Neural cell (in vitro differentiated cells): ENCODE measurements at regions not wholly inside any gene's neighbourhood (a gene's known extent, or its start where the extent isn't known, plus 50 kb on each side); places are given as distances from the start of the nearest gene placed in this dataset.

ENCODE experiments used
- H2AFZ ChIP-seq: fragments of 200-600, 300-800 bp; sonication (generic), shearing (Covaris generic); 2 replicates; pipeline ENCODE4 v1.6.0; 2014; ENCODE audit warnings: low read depth, mild to moderate bottlenecking, antibody characterized with exemption, low read length, moderate library complexity
- H3F3A ChIP-seq: fragments of 200-600 bp; shearing (Covaris generic); 2 replicates; pipeline ENCODE4 v1.6.1; 2016; ENCODE audit warnings: mild to moderate bottlenecking, moderate library complexity, mixed read lengths, antibody characterized with exemption, low read length; ENCODE audit not compliant: insufficient read depth, poor library complexity, severe bottlenecking
- H3K27ac ChIP-seq: fragments of 200-600, 300-800 bp; sonication (generic), shearing (Covaris generic); 2 replicates; pipeline ENCODE4 v1.5.1; 2014; ENCODE audit warnings: mild to moderate bottlenecking, low read length, moderate library complexity
- H3K27me3 ChIP-seq: fragments of 300-800, 200-600 bp; sonication (generic), shearing (Covaris generic); 2 replicates; pipeline ENCODE4 v1.6.0; 2014; ENCODE audit warnings: mild to moderate bottlenecking, low read depth, low read length, moderate library complexity; ENCODE audit not compliant: insufficient read depth
- H3K36me3 ChIP-seq: fragments of 300-800, 200-600 bp; sonication (generic), shearing (Covaris generic); 2 replicates; pipeline ENCODE4 v1.5.1; 2014; ENCODE audit warnings: mild to moderate bottlenecking, antibody characterized with exemption, low read length, moderate library complexity; ENCODE audit not compliant: insufficient read depth
- H3K4me2 ChIP-seq: fragments of 300-800, 200-600 bp; sonication (generic), shearing (Covaris generic); 2 replicates; pipeline ENCODE4 v1.6.0; 2014; ENCODE audit warnings: mild to moderate bottlenecking, low read length
- H3K4me3 ChIP-seq: fragments of 300-800, 200-600 bp; sonication (generic), shearing (Covaris generic); 2 replicates; pipeline ENCODE4 v1.5.1; 2014; ENCODE audit warnings: mild to moderate bottlenecking, low read length, moderate library complexity
- H3K79me2 ChIP-seq: fragments of 200-600 bp; shearing (Covaris generic); replicated peaks from 2 replicates; pipeline ENCODE4 v1.6.0; 2014; ENCODE audit warnings: mild to moderate bottlenecking, low read length, moderate library complexity; ENCODE audit not compliant: insufficient read depth
- H3K9ac ChIP-seq: fragments of 300-800, 200-600 bp; sonication (generic), shearing (Covaris generic); 2 replicates; pipeline ENCODE4 v1.6.1; 2016; ENCODE audit warnings: mild to moderate bottlenecking, low read length, mixed read lengths
- H3K9me2 ChIP-seq: fragments of 200-600 bp; shearing (Covaris generic); 2 replicates; pipeline ENCODE4 v1.6.1; 2016; ENCODE audit warnings: mild to moderate bottlenecking, low read length, mixed read lengths; ENCODE audit not compliant: insufficient read depth
- H3K9me3 ChIP-seq: fragments of 200-600, 300-800 bp; sonication (generic), shearing (Covaris generic); 2 replicates; pipeline ENCODE4 v1.6.1; 2016; ENCODE audit warnings: mild to moderate bottlenecking, mixed run types, low read length, moderate library complexity, mixed read lengths
- H4K20me1 ChIP-seq: fragments of 200-600 bp; shearing (Covaris generic); 2 replicates; pipeline ENCODE4 v1.6.1; 2016; ENCODE audit warnings: mild to moderate bottlenecking, mixed run types; ENCODE audit not compliant: insufficient read depth
- EP300 ChIP-seq: fragments of 450-650 bp; conservative IDR thresholded peaks from 2 replicates; pipeline ENCODE4 v1.6.1; 2014; ENCODE audit warnings: antibody characterized with exemption, mild to moderate bottlenecking, moderate library complexity; ENCODE audit not compliant: poor library complexity, severe bottlenecking
- EZH2 ChIP-seq: fragments of 200-600, 300-800 bp; shearing (Covaris generic), sonication (generic); IDR thresholded peaks from 2 replicates; pipeline ENCODE4 v1.6.1; 2014; ENCODE audit warnings: antibody characterized with exemption, low read length, borderline replicate concordance, mild to moderate bottlenecking; ENCODE audit not compliant: insufficient read depth, poor library complexity, severe bottlenecking
- MXI1 ChIP-seq: fragments of 450-650 bp; conservative IDR thresholded peaks from 2 replicates; pipeline ENCODE4 v1.6.1; 2014; ENCODE audit warnings: antibody characterized with exemption, mild to moderate bottlenecking; ENCODE audit not compliant: poor library complexity, severe bottlenecking
- POLR2AphosphoS5 ChIP-seq: IDR thresholded peaks from 2 replicates; pipeline ENCODE4 v1.6.1; 2012
- RAD21 ChIP-seq: fragments of 450-650 bp; conservative IDR thresholded peaks from 2 replicates; pipeline ENCODE4 v1.6.1; 2014; ENCODE audit warnings: antibody characterized with exemption, mild to moderate bottlenecking, moderate library complexity
- REST ChIP-seq: IDR thresholded peaks from 2 replicates; pipeline ENCODE4 v1.6.1; 2012; ENCODE audit warnings: borderline replicate concordance
- SMC3 ChIP-seq: fragments of 450-650 bp; conservative IDR thresholded peaks from 2 replicates; pipeline ENCODE4 v1.6.1; 2014; ENCODE audit warnings: antibody characterized with exemption, mild to moderate bottlenecking, moderate library complexity; ENCODE audit not compliant: poor library complexity
- TAF1 ChIP-seq: IDR thresholded peaks from 2 replicates; pipeline ENCODE4 v1.6.1; 2012; ENCODE audit warnings: low read depth
- TF ChIP-seq, protein P1 (sequence below): fragments of 450-650 bp; IDR thresholded peaks from 2 replicates; pipeline ENCODE4 v1.5.1; 2014; ENCODE audit warnings: antibody characterized with exemption, mild to moderate bottlenecking, moderate library complexity; ENCODE audit not compliant: poor library complexity, severe bottlenecking

DNA sequence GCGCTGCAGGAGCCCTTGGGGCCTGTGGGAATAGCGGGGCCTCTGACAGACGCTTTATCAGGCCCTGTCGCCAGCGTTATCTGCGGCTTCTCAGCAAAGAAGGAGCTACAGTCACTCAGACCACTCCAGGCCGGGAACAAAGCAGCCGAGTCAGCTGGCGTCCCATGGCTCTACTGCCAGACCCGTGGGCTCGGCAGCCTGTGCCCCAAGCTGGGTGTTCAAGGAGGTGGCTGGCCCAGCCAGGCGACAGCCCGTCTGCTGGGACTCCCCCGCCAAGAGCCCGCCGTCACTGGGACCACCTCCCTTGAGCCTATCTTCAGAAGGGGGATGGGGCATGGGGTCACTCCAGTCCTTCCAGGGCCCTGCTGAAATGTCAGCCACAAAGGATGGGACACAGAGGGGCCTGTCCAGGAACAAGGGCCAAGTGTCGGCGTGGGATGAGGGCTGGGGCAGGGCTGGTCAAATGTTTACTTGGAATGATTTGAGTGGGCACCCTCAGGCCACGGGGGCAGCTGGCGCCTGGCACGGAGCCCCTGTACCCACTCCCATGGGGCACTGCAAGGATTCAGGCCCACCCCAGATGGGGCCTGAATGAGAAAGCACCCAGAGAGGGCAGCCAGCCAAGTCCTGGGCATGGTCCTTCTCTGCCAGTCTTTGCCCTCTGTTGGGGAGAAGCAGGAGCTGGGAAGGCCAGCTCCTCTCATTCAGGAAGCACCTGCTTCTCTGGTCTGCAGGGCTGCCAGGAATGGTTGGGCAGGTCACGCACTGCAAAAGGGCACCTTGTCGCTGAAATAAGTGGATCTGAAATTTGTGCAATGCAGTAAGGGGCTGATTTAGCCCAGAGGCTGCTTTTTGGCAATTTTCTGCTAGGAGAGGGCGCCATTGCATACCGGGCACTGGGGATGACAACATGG is 148.3 kb downstream of the SMAD6 start:
- H3K4me3 ChIP-seq = no peak overlapping the region
- H3K27ac ChIP-seq = no peak overlapping the region
- H4K20me1 ChIP-seq = no peaks in the 10 kb centered on the region
- H3K79me2 ChIP-seq = no peaks in the 10 kb centered on the region
- H3F3A ChIP-seq = no peaks in the 10 kb centered on the region
- TF ChIP-seq RAD21 (no peak), REST (no peak), MXI1 (no peak), EP300 (no peak), SMC3 (no peak), POLR2AphosphoS5 (no peak), EZH2 (no peak), TAF1 (no peak)
- TF ChIP-seq, protein P1, sequence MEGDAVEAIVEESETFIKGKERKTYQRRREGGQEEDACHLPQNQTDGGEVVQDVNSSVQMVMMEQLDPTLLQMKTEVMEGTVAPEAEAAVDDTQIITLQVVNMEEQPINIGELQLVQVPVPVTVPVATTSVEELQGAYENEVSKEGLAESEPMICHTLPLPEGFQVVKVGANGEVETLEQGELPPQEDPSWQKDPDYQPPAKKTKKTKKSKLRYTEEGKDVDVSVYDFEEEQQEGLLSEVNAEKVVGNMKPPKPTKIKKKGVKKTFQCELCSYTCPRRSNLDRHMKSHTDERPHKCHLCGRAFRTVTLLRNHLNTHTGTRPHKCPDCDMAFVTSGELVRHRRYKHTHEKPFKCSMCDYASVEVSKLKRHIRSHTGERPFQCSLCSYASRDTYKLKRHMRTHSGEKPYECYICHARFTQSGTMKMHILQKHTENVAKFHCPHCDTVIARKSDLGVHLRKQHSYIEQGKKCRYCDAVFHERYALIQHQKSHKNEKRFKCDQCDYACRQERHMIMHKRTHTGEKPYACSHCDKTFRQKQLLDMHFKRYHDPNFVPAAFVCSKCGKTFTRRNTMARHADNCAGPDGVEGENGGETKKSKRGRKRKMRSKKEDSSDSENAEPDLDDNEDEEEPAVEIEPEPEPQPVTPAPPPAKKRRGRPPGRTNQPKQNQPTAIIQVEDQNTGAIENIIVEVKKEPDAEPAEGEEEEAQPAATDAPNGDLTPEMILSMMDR = no peak
- H3K4me2 ChIP-seq = no peak overlapping the region
- H3K27me3 ChIP-seq = no peaks in the 10 kb centered on the region
- no peaks in the 10 kb centered on the region for H3K9me3 ChIP-seq
- no peak overlapping the region for H2AFZ ChIP-seq
- no peak overlapping the region for H3K9ac ChIP-seq
- H3K36me3 ChIP-seq = no peaks in the 10 kb centered on the region
- no peaks in the 10 kb centered on the region for H3K9me2 ChIP-seq

DNA sequence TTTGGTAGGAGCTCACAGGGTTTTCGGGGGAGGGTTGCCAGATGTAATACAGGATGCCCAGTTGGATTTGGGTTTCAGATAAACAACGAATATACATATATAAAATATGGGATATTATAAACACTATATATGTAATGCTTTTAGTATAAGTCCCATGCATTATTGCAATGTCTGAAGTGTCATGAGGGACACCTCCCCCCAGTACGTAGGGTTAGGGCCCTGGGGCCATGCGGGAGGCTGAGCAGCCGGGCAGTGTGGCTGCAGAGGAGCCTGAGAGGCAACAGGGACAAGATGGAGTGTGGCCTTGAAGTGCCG is 148.9 kb downstream of the SMAD6 start:
- Histone ChIP-seq H3K9ac (no peak overlapping the region), H3K27ac (no peak overlapping the region), H4K20me1 (no peaks in the 10 kb centered on the region), H3K79me2 (no peaks in the 10 kb centered on the region), H3F3A (no peaks in the 10 kb centered on the region), H3K9me2 (no peaks in the 10 kb centered on the region), H3K9me3 (no peaks in the 10 kb centered on the region), H3K4me3 (no peak overlapping the region), H3K36me3 (no peaks in the 10 kb centered on the region), H3K27me3 (no peaks in the 10 kb centered on the region), H3K4me2 (no peak overlapping the region), H2AFZ (no peak overlapping the region)
- TF ChIP-seq POLR2AphosphoS5 = no peak
- TF ChIP-seq SMC3 = no peak
- no peak for TF ChIP-seq REST
- no peak for TF ChIP-seq MXI1
- TF ChIP-seq EP300 = no peak
- TF ChIP-seq TAF1 = no peak
- TF ChIP-seq, protein P1 = no peak
- no peak for TF ChIP-seq EZH2
- TF ChIP-seq RAD21 = no peak
